Pancreas (tissue), 10 donors: ENCODE measurements at regions not wholly inside any gene's neighbourhood (a gene's known extent, or its start where the extent isn't known, plus 50 kb on each side); places are given as distances from the start of the nearest gene placed in this dataset.

Experiments used
- ATAC-seq, 4 donors: fragments of 200-7000 bp; cut with Tn5 transposase; one replicate each; pipeline versions ENCODE4 v1.8.0 to v1.9.1; 2020; ENCODE audit warnings: mild to moderate bottlenecking in 4 of 4, moderate library complexity in 4 of 4
- DNase-seq, 6 donors: peaks; one replicate each; pipeline ENCODE4 v3.0.0-alpha.2; 2020
- FAIRE-seq: peaks from 2 replicates; lab custom pipeline; 2012; peaks lifted over from hg19 to GRCh38; lab: Jason Lieb, UNC
- H3K27ac ChIP-seq, 4 donors: fragments of 200-600 bp; sonication (generic); 1 replicate in 3 of 4; 2 replicates in 1 of 4; pipeline versions ENCODE4 v1.5.0 to v1.8.0; 2020
- H3K27me3 ChIP-seq, 4 donors: fragments of 200-600 bp; one replicate each; pipeline ENCODE4 v1.8.0; 2021
- H3K36me3 ChIP-seq, 3 donors: fragments of 200-600 bp; sonication (generic) in 1 of 3; one replicate each; pipeline versions ENCODE4 v1.5.0 to v1.8.0; 2020 to 2021
- H3K4me1 ChIP-seq, 3 donors: fragments of 200-600 bp; one replicate each; pipeline ENCODE4 v1.8.0; 2021
- H3K4me3 ChIP-seq, 4 donors: fragments of 200-600 bp; sonication (generic) in 2 of 4; one replicate each; pipeline versions ENCODE4 v1.5.0 to v1.8.0; 2020 to 2021
- H3K9me3 ChIP-seq, 4 donors: fragments of 200-600 bp; one replicate each; pipeline ENCODE4 v1.8.0; 2021
- WGBS, 2 donors: extraction: QIAGEN DNeasy Blood & Tissue Kit; methylation state at CpG; one replicate each; pipeline ENCODE4 v1.1.7; 2013; 5-methylcytosine and 5-hydroxymethylcytosine counted together
- intact Hi-C, 3 donors: fragments of 100-400 bp; cut with DNase I; formaldehyde crosslinking; loops; one replicate each; pipeline versions ENCODE4 v1.11.1 to v1.14.2; 2022
- TF ChIP-seq, protein P1 (sequence below), 4 donors: fragments of 200-600 bp; sonication (generic) in 3 of 4; IDR thresholded peaks; one replicate each; pipeline versions ENCODE4 v1.5.0 to v1.8.0; 2021; ENCODE audit warnings: antibody characterized with exemption in 4 of 4
- donor health status: healthy with polysubstance abuse.
- donor health status: DM: no; HTN: no; CAD: no; lungs with moderate emphysema.
- donor health status: DM: no; HTN: no; CAD: no.
- donor health status: control.
- donor health status: control.
- donor health status: Bipolar disorder and iron deficiency.
- donor health status: DM: yes; HTN: yes; CAD: no.
- donor health status: DM: no; HTN: no; CAD: no.
- donor health status: DM: no; HTN: no; CAD: no.
- donor health status: DM: yes; HTN: yes; CAD: no.

DNA sequence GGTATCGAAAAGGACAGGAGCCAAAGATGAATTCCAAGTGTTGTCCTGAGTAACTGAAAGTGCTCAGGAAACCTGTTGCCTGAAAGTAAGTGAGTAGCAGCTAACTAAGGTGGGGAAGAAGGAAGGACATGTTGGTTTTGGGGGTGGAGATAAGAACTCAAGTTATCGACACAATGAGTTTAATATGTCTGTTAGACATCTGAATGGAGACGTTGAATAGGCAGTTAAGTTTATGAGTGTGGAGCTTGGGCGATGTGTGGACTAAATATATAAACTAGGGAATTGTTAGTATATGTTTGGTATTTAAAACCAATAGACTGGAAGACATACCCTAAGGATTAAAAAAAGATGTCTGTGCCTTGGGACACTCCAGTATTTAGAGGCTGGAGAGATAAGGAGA, 82.7 kb upstream of the ASIC2 start:
- DNase-seq (no peak), ATAC-seq (no peak), FAIRE-seq (no peak)
- 48 to 54% methylated on average over 4 of the region's 4 CpGs for WGBS, 2 donors
- Histone ChIP-seq H3K27me3 (no peaks in the 10 kb centered on the region), H3K9me3 (no peaks in the 10 kb centered on the region), H3K4me3 (no peak overlapping the region), H3K36me3 (no peaks in the 10 kb centered on the region), H3K4me1 (no peaks in the 10 kb centered on the region), H3K27ac (no peak overlapping the region)
- intact Hi-C loops = no loop called here
- TF ChIP-seq, protein P1, sequence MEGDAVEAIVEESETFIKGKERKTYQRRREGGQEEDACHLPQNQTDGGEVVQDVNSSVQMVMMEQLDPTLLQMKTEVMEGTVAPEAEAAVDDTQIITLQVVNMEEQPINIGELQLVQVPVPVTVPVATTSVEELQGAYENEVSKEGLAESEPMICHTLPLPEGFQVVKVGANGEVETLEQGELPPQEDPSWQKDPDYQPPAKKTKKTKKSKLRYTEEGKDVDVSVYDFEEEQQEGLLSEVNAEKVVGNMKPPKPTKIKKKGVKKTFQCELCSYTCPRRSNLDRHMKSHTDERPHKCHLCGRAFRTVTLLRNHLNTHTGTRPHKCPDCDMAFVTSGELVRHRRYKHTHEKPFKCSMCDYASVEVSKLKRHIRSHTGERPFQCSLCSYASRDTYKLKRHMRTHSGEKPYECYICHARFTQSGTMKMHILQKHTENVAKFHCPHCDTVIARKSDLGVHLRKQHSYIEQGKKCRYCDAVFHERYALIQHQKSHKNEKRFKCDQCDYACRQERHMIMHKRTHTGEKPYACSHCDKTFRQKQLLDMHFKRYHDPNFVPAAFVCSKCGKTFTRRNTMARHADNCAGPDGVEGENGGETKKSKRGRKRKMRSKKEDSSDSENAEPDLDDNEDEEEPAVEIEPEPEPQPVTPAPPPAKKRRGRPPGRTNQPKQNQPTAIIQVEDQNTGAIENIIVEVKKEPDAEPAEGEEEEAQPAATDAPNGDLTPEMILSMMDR (IDR thresholded peaks at IDR 0.05) = no peak

DNA sequence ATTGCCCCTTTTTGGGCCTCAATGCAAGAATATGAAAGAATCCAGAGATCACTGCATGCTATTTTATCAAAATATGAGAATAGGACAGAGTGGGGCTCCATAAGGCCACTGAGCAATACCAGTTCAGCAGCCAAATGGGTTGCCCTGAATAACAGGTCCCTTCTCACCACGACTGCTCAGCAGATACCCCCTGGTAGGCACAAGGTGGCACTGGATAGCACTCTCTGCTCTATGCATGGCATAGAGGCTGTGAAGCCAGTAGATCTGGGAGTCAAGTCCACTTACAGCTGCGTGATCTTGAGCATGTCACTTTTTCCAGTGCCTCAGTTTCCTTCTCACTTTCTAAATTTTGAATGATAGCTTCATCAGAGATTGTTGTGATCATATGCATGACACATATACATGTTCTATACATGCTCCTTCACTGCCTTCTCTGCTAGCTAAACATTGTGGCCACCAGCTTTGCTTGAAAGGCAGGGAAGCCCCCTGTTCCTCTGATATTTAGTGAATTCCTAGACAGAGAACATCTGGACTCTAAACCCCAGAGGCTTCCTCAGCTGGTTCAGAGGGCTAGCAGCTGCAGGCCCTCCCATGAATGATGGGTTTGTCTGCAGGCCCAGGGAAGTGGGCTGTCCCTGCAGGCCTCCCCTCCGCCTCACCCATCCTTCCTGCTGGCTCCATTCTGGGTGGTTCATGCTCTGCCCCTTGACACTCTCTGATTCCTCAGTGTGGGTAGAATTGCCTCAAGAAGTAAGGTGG, 84.9 kb upstream of the ASIC2 start:
- ATAC-seq = no peak
- no peak overlapping the region for H3K27ac ChIP-seq
- intact Hi-C loops = no loop called here
- H3K4me3 ChIP-seq = no peak overlapping the region
- WGBS, 2 donors = 75 to 88% methylated on average over 3 of the region's 3 CpGs
- H3K27me3 ChIP-seq = no peaks in the 10 kb centered on the region
- H3K4me1 ChIP-seq = no peaks in the 10 kb centered on the region
- no peak for FAIRE-seq
- H3K9me3 ChIP-seq = no peaks in the 10 kb centered on the region
- H3K36me3 ChIP-seq = no peaks in the 10 kb centered on the region
- TF ChIP-seq, protein P1 (IDR thresholded peaks at IDR 0.05) = no peak
- no peak for DNase-seq

DNA sequence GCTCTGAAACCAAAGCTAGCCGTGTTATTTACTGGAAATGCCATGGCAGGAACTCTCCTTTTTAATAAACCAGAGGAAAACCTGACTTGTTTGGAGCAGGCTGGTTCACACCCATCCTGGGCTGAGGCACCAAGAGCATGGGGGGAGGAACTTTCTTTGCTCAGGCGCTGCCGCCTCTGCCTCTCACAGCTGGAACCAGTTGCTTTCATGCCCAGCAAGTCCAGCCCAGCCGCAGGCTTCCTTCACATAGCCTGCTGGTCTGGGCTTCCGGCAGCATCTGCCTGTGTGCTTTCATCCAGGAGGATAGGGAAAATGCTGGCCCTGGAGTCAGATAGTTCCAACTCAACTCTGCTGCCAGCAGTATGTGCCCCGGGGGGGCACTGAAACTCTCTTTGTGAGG, 88.1 kb upstream of the ASIC2 start:
- 37 to 44% methylated on average over 6 of the region's 6 CpGs for WGBS, 2 donors
- FAIRE-seq (no peak), DNase-seq (no peak), ATAC-seq (no peak)
- Histone ChIP-seq H3K36me3 (no peaks in the 10 kb centered on the region), H3K9me3 (no peaks in the 10 kb centered on the region), H3K4me1 (no peaks in the 10 kb centered on the region), H3K27me3 (no peaks in the 10 kb centered on the region), H3K27ac (no peak overlapping the region), H3K4me3 (no peak overlapping the region)
- TF ChIP-seq, protein P1 (IDR thresholded peaks at IDR 0.05) = no peak
- intact Hi-C loops = no loop called here

DNA sequence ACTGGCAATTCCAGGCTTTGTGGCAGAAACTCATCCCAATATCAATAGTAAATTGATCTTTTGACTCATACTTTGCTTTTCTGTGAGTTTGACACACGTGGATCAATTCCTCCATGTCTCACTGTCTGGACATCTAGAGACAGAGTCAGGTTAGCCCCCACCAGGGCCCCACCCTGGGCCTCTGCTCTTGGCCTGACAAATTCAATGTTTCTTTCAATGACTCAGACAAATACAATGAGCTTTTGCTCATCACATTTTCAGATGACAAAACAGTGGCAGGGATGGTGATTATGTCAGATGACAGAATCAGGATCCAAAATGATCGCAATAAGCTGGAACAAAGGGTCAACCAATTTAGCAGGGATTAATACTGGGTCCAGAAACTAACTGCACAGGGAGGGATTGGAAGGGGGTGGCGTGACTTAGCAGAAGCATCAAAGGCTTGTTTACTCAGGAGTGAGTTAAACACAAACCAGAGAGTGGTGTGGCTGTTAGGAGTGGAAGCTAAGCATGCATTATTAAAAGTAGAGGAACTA, 90.5 kb upstream of the ASIC2 start:
- ATAC-seq (no peak), FAIRE-seq (no peak), DNase-seq (no peak)
- H3K9me3 ChIP-seq = no peaks in the 10 kb centered on the region
- no peak overlapping the region for H3K27ac ChIP-seq
- TF ChIP-seq, protein P1 (IDR thresholded peaks at IDR 0.05) = no peak
- H3K4me3 ChIP-seq = no peak overlapping the region
- H3K4me1 ChIP-seq = no peaks in the 10 kb centered on the region
- 46 to 51% methylated on average over 3 of the region's 3 CpGs for WGBS, 2 donors
- H3K36me3 ChIP-seq = no peaks in the 10 kb centered on the region
- H3K27me3 ChIP-seq = no peaks in the 10 kb centered on the region
- intact Hi-C loops = no loop called here

DNA sequence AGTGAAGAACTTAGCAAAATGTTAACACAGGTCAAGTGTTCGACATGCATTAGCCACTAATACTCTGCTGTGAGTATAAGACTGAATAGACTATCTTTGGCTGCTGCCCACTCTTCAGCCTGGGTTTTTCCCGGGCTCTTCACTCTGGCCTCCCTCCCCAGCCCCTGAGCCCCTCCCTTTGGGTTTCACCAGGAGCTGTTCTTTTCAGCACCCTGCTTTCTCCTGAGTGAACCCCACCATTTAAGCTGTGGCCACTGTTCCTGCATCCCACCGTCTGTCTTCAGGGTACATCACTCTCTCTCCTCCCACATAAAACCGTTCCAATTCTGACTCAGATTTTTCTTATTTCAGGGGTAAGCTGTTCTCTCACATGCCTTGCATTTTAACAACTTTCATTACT, 92.0 kb upstream of the ASIC2 start:
- no peak for DNase-seq

More for the DNA sequence above, 92.0 kb upstream of the ASIC2 start:
- intact Hi-C loops = no loop called here
- no peaks in the 10 kb centered on the region for H3K9me3 ChIP-seq
- no peak for ATAC-seq
- WGBS, 2 donors = 31 to 38% methylated on average over 4 of the region's 4 CpGs
- H3K36me3 ChIP-seq = no peaks in the 10 kb centered on the region
- no peaks in the 10 kb centered on the region for H3K27me3 ChIP-seq
- H3K27ac ChIP-seq = no peak overlapping the region
- FAIRE-seq = no peak
- TF ChIP-seq, protein P1 (IDR thresholded peaks at IDR 0.05) = no peak
- no peaks in the 10 kb centered on the region for H3K4me1 ChIP-seq
- no peak overlapping the region for H3K4me3 ChIP-seq
